Cardiac septum (tissue), 1 donor: ENCODE measurements at regions not wholly inside any gene's neighbourhood (a gene's known extent, or its start where the extent isn't known, plus 50 kb on each side); places are given as distances from the start of the nearest gene placed in this dataset.

Experiments used
- DNase-seq: peaks from one replicate; pipeline ENCODE4 v3.0.0-alpha.2; 2020; ENCODE audit warnings: low spot score
- intact Hi-C: fragments of 100-400 bp; cut with DNase I; formaldehyde crosslinking; loops from one replicate; pipeline ENCODE4 v1.14.0; 2022
- donor health status: DM: no; HTN: no; CAD: no.

DNA sequence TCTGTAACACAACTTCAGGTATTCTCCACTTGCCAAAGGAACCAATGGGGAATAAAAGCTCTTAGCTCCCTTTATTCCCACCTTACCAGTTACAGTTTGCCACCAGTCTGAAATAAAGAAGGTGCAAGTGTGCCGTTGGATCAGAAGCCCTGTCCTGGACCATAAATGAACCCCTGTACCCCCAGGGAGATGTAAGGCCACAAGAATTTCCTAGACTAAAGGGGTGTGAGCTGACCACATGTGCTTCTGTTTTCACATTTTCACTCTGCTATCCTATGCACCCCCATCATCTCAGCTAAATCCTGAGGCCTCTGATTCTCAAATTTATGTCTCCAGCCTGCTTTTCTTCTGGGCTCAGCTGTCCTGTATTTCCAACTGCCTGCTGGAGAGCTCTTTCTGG, 221.2 kb downstream of the SPRY1 start:
- no peak for DNase-seq
- intact Hi-C loops = no loop called here

DNA sequence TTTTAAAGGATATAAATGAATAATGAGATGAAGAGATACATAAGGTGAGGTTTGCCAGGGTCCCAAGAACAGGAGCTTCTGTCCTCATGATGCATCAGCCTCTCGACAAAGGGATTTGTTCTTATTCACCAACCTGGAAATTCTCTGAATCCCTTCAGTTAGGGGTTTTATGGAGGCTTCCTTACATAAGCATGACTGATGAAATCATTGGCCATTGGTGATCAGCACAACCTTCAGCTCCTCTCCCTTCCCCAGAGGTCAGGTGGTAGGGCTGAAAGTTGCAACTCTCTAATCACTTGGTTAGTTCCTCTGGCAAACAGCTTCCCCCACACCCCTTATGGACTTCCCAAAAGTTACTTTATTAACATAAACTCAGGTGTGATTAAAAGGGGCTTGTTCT, 222.0 kb downstream of the SPRY1 start:
- no peak for DNase-seq
- intact Hi-C loops = no loop called here

DNA sequence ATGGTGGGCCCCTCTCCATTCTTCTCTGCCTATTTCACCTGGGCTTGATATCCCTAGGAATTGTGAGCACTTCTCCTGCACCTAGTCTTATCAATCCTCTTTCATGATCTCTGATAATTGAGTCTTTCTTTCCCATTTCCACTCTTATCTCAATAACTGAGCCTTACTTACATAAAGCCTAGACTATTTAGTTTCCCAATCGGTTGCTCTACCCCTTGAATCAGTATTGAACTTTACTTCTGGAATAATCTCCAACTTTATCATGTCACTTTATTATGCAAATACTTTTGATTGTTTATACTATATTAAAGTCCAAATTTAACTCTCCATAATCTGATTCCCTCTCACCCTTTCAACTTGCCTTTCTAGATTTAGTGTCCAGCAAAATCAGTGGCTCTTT, 222.7 kb downstream of the SPRY1 start:
- intact Hi-C loops = no loop called here
- no peak for DNase-seq

DNA sequence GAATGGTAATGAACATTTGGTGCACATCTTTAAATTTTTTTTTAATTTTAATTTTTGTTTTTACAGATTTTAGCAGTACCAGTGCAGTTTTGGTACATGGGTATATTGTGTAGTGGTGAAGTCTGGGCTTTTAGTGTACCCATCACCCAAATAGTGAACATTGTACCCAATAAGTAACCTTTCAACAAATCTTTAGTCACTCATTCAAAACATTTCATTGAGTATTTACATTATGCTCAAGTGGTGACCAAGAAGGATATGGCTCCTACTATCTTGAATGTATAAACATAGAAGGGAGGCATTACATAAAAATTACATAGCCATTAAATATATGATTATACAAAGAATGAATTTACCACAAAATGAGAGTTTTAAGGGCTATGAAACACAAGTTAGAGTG, 223.3 kb downstream of the SPRY1 start:
- DNase-seq = no peak
- intact Hi-C loops = no loop called here

DNA sequence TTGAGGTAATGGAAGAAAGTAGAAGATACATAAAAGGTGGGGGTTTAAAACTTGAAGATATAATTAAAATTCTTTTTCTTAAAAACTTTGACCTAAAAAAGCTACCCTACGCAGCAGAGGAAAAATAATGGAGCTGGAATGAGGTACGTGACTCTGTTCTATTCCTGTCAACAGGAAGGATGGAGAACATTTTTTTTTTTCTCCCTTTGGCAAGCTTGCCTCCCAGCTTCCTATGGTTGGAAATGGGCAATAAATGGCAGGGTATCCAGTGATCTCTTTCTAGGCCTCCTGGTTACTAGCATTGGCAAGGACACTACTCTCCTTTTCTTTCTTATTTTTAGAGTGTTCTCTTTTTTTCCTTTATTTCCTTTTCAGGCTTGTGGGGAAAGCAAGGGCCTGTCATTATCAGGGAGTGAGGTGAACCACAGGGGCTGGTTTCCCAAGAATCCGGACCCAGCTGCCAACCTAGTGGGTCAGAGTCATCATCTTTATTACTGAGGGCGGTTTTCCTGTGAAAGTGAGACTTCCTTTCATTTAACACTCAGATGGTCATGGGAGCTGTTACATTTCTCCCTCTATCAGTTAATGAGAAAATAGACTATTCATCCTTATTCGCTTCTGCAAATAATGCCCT, 224.6 kb downstream of the SPRY1 start:
- no peak for DNase-seq
- intact Hi-C loops = no loop called here

DNA sequence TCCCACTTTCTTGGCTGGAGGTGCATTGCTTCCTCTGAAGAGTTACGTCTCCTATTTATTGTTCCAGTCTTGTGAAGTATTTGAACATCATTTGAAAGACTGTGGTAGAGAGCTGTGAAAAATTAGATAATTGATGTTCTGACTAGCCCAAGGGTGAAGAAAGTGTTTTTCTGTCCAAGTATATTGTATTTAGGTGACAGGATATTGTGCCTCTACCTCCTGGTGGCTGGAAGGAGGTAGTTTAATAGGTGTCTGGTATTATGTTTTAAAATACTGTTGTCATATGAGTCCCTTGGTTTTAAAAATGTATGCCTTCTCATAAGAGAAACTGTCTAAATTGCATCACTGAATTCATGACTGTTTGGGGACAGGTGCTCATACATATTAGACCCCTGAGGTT, 226.0 kb downstream of the SPRY1 start:
- intact Hi-C loops = no loop called here
- no peak for DNase-seq

DNA sequence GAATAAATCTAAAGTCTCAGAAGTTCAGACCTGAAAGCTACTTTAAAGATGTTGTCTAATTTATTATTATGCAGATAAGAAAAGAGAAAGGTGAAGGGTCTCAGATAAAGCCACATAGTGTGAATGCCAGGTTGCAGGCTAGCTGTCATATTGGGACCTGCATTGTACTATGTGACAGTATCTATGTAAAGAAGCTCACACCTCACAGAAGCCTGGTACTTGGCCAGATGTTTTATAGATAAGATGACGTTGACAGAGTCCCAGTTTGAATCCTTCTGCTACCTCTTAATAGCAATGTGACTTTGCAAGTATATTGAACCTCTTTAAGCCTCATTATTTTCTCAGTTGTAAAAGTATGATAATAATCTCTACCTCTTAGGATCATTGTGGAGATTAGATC, 227.0 kb downstream of the SPRY1 start:
- intact Hi-C loops = no loop called here
- no peak for DNase-seq

DNA sequence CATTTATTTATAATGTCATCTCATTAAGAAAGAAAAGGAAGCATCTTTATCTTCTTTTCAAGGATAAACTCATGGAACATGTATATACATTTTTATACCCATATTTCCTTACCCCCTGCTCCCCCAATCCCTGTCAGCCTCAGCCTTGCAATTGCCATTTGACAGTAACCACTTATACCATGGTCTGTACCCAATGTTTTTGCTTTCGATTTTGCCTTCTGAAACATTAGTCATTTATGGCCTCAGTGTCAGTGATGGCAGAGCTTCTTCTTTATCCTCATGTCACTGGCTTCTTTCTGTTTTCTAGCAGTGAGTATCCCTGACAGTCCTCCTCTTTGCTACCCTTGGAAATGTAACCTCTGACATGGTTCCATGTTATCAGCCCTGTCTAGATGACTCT, 228.4 kb downstream of the SPRY1 start:
- intact Hi-C loops = no loop called here
- no peak for DNase-seq

DNA sequence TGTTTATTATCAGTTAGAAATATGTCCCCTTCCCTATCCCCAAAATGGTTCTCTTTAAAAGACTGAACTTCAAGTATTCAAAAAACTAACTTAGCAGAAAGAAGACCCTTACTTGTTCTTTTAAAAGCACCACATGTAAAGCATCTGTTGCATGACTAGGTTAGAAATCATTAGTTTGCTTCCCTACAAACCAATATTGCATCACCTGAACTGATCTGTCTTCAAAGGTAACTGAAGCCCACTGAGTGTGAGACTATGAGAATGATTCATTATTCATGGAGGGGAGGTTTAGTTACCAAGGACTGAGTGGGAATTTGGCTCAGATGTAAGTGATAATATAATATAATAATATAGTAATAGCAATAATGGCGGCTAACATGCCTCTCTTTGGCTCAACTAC, 231.7 kb downstream of the SPRY1 start:
- no peak for DNase-seq
- intact Hi-C loops = no loop called here

DNA sequence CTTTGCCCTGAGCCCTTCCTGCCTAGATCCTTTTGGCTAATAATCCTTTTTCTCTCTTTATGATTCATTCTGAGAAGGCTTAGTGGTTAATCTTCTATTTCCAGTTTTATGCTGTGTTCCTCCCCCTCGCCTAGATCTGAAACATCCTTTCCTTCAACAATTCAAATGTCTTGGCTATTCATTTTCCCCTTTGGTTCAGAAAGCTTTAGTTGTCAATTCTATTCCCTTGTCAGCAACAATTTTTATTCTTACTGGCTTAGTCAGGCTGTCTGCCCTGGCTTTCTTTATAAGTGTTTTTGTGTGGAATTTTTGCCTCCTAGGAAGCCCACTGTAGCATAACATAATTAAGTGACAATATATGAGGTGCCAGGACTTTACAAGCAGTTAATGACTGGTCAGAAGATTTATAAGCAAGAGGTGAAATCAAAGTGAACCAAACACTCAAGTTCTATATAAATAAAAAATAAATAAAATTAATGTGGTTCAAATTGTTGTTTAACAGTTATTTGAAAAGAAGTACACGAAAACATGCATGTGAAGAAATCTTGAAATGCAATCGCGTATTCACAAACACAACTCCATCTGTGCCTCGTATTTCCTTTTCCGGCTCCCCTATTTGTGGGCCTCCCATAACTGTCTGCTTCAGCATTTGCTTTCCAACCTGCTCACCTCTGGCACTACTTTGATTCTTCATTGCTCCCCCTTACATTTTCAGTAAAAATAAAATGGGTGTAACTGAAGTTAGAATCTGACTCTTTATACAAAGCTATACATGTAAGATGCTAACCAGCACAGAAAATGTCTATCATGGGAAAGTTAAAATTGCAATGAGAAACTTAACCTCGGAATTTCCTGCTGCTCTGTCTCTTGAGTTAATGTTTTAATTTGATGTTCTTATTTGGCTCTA, 235.4 kb downstream of the SPRY1 start:
- no peak for DNase-seq

DNA sequence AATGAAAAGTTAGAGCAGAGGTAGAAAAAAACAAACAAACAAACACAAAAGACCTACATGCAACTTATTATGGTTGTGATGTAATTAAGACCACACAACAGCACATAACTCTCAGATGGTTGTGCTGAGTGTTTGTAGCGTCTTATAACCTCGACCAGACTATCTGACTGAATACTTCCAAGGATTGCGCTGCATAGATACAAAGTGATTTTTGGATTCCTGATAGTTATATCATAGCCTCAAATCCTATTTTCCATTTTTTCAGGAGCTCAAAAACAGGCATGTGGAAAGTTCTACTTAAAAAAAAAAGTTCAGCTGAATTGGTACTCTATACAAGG, 236.1 kb downstream of the SPRY1 start:
- intact Hi-C loops = no loop called here

More for the DNA sequence above, 235.4 kb downstream of the SPRY1 start:
- intact Hi-C loops = no loop called here

DNA sequence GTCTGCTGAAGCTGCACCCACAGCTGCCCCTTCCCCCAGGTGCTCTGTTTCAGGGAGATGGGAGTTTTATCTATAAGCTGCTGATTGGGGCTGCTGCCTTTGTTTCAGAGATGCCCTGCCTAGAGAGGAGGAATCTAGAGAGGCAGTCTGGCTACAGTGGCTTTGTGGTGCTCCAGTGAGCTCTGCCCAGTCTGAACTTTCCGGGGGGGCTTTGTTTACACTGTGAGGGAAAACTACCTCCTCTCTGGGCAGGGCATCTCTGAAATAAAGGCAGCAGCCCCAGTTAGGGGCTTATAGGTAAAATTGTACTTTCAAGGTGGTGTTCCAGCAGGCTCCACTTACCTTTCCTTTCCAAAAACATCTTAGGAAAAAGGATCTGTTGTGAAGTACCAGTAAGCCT, 242.2 kb downstream of the SPRY1 start:
- intact Hi-C loops = no loop called here
- no peak for DNase-seq

More for the DNA sequence above, 236.1 kb downstream of the SPRY1 start:
- DNase-seq = no peak

DNA sequence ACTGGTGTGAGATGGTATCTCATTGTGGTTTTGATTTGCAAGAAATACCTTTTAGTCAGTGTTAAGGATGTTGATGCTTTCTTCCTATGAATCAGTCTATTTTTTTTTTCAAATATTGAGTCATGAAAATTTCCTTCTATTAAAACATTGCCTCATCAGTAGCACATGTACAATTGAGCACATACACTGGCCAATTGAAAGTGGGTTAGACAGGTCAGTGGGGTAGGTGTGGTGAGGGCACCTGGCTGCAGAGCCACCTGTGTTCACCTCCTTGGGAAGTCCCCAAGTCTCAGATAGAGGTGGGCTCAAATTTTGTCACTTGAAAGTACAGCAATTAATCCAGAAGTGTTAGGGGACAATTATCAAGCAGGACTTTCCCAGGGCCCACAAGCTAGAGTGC, 243.7 kb downstream of the SPRY1 start:
- no peak for DNase-seq
- intact Hi-C loops = no loop called here

DNA sequence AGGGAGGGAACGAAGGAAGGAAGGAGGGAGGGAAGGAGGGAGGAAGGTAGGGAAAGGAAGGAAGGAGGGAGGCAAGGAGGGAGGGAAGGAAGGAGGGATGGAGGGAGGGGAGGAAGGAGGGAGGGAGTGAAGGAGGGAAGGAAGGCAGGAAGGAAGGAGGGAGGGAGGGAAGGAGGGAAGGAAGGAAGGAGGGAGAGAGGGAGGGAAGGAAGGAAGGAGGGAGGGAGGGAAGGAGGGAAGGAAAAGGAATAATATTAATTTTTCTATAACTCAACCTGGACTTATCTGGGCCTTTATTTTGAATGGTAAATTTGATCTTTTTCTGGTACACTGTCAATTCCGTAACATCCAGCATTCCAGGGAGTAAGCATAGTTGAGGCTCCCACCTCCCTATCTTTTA, 244.2 kb downstream of the SPRY1 start:
- intact Hi-C loops = no loop called here

DNA sequence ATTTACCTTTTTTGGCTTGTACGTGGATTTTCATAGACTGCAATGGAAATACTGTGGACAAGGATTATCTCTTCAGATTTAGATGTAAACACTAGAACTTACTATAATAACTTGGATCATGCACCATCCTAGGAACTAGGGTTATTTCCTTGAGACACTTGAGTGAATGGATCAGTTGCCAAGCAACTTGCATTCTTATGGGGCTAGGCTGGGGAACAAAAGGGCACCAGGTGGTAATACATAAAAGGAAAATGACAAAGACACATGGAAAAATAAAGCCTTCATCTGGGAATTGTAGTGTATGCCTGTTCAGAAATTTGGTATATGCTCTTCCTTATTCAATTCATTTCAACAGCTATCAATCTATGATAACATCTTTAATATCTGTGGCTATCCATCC, 247.1 kb downstream of the SPRY1 start:
- no peak for DNase-seq
- intact Hi-C loops = no loop called here

More for the DNA sequence above, 244.2 kb downstream of the SPRY1 start:
- DNase-seq = no peak

DNA sequence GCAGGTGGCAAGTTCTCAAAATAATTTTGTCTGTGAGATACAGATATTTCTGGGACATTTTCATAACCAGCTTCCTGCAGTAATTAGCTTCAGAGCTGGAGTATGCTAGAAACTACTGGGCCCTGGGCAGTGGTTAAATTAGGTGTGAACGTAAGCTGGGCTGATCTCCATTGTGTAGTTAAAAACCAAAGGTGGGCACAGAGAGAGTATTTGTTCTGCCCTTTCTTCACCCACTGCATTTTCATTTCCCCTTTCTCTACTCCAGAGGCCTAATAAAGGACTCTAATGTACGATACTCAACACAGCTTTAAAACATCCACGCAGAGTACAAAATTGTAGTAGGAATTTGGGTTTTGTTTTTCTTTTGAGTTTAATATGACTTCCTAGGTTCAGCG, 252.7 kb downstream of the SPRY1 start:
- intact Hi-C loops = no loop called here
- DNase-seq = no peak

DNA sequence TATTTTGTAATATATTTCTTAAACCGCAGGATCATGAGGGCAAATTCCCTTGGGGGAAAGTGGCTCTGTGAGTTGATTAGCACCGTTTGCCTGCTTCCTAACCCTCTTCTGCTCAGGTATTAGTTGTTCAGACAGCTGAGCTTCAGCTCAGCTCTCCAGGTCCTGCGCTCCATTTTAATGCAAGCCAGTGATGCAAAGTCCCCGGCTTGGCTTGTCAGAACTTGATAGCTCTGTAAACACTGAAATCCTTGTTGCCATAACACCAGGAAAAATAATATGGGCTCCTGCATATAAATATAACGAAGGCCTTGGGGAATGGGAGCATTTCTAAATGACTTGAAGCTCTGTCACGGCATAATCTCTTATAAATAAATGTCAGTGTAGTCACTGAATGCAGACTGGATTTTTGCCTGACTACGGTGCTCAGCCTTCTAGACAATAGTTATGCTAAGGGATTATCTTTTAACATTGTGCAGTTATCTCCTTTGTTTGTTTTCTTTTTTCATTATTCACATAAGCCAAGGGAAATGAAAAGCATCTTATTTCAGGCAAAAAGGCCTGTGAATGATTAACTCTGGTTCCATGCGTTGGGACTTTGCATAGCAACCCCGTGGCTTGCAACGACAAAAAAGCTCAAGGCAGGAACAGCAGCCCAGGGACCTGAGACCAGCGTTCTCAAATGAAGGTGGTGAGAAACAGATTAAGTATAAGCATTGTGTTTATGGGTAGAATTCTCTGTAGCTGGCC, 253.2 kb downstream of the SPRY1 start:
- no peak for DNase-seq
- intact Hi-C loops = loop anchor here (10.0 kb wide), 1 partner anchor 85 kb away; no protein-coding TSS in a partner anchor

DNA sequence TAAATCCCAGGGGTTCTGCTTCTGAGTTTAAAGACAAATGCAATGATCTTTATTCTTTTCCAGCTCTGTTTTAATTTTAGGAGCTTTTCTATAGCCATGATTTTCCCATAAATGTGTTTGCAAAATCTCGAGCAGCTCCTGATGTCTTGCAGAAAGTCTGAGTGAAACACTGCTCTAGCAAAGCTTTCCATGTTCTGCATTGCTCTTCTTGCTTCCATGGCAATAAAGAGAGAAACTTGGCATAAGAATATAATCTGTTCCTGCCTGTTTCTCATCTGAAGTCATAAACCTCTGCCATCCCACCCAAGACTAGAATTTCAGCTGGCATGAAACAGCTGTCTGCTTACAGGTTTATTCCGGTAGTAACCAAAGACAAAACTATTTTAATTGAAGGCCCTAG, 254.5 kb downstream of the SPRY1 start:
- intact Hi-C loops = loop anchor here (10.0 kb wide), 1 partner anchor 86 kb away; no protein-coding TSS in a partner anchor
- DNase-seq = no peak

DNA sequence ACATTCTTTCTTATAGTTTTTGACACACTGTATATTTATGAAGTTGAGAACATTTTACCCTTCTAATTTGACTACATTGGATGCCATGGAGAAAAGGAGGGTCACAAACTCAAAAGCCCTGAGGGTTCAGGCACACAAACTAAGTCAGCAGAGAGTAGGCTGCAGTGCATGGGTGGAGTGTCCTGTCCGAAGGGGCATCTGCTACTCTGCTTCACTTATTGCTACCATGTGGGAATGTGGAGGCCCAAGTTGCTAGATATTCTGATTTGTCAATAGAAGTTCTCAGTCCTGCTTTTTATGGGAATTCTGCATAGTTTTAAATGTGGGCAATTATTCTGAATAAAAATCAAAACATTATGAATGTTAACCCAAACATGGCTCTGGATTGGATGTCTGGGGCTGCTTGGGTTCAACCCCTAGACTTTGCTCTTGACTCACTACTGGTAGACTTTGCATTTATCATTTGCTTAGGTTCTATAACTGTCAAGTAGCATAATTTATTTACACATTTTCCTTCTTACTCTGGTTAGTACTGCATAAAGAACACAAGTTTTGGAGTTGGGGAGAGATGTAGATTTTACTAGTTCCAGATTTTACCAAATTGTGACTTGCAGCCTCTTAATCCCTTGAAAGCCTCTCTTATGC, 255.1 kb downstream of the SPRY1 start:
- DNase-seq = no peak
- intact Hi-C loops = loop anchor here (10.0 kb wide), 1 partner anchor 87 kb away; no protein-coding TSS in a partner anchor

DNA sequence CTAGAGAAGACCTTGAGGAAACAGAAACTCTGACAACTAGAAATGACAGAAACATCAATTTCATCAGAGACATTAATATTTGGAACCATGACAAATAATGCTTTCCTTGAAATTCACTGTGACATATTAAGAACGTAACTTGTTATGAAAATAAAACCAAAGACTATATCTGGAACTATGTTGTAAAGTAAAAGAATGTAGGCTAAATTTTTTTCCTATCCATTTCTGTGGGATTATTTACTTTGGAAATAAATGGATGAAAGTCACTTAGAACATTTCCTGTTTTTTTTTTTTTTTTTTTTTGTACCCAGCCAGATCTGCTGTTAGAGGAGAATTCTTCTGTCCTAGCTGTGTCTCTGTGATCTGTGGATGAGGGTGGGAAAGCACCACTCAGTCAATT, 255.9 kb downstream of the SPRY1 start:
- intact Hi-C loops = loop anchor here (10.0 kb wide), 1 partner anchor 88 kb away; no protein-coding TSS in a partner anchor
- no peak for DNase-seq
